GM12878 (cell line): ENCODE measurements at regions not wholly inside any gene's neighbourhood (a gene's known extent, or its start where the extent isn't known, plus 50 kb on each side); places are given as distances from the start of the nearest gene placed in this dataset.

ENCODE experiments used
- ATAC-seq: fragments of 200-7000 bp; cut with Tn5 transposase; 3 replicates; pipeline ENCODE4 v1.9.1; 2020; ENCODE audit warnings: mild to moderate bottlenecking, moderate library complexity
- BruUV-seq: library from RNA; stranded (reverse); fragments of 400-500 nt; replicated peaks from 2 replicates; lab custom pipeline; 2021; lab: Mats Ljungman, UMichigan
- CTCF ChIA-PET: fragments of 300-600 bp; sonication (Branson Sonifier 250); formaldehyde crosslinking; extraction: SDS; loops from one replicate; lab custom pipeline; 2021; ENCODE audit warnings: inconsistent platforms; lab: Yijun Ruan, JAX
- POLR2A ChIA-PET: fragments of 350-600 bp; formaldehyde crosslinking; extraction: SDS; loops from one replicate; lab custom pipeline; 2021; ENCODE audit warnings: inconsistent platforms; lab: Charles Lee
- RAD21 ChIA-PET: fragments of 300-600 bp; sonication (Branson Sonifier 250); formaldehyde crosslinking; loops from one replicate; lab custom pipeline; 2023; ENCODE audit warnings: antibody characterized with exemption; ENCODE audit not compliant: unreplicated experiment; lab: Charles Lee
- SMC1A ChIA-PET: fragments of 300-600 bp; sonication (Branson Sonifier 250); formaldehyde crosslinking; loops from one replicate; lab custom pipeline; 2023; ENCODE audit not compliant: unreplicated experiment, uncharacterized antibody; lab: Charles Lee
- DNase-seq: peaks from one replicate; pipeline ENCODE4 v3.0.0-alpha.2; 2011; ENCODE audit warnings: low read depth, low spot score
- FAIRE-seq: peaks from 3 replicates; lab custom pipeline; 2011; peaks lifted over from hg19 to GRCh38; lab: Jason Lieb, UNC
- H2AFZ ChIP-seq: 2 replicates; pipeline ENCODE4 v1.6.0; 2011; ENCODE audit warnings: low read depth, low read length, control low read depth; ENCODE audit not compliant: control insufficient read depth
- H3K27ac ChIP-seq: 2 replicates; pipeline ENCODE4 v1.5.1; 2011; ENCODE audit warnings: control low read depth; ENCODE audit not compliant: control insufficient read depth, insufficient read depth
- H3K27me3 ChIP-seq, 2 experiments: replicated peaks in 1 of 2; 2 replicates each; pipeline versions ENCODE4 v1.6.0 to v1.6.1; 2011; ENCODE audit warnings: low read length in 1 of 2; ENCODE audit not compliant: control insufficient read depth in 2 of 2, insufficient read depth in 2 of 2
- H3K36me3 ChIP-seq, 2 experiments: 2 replicates each; pipeline ENCODE4 v1.5.1; 2011; ENCODE audit warnings: low read length in 1 of 2; ENCODE audit not compliant: control insufficient read depth in 2 of 2, insufficient read depth in 2 of 2
- H3K4me1 ChIP-seq: 2 replicates; pipeline ENCODE4 v1.6.1; 2011; ENCODE audit warnings: mild to moderate bottlenecking, low read length, moderate library complexity, mixed read lengths; ENCODE audit not compliant: control insufficient read depth, insufficient read depth
- H3K4me2 ChIP-seq: 2 replicates; pipeline ENCODE4 v1.6.0; 2011; ENCODE audit warnings: control low read depth; ENCODE audit not compliant: control insufficient read depth, insufficient read depth
- H3K4me3 ChIP-seq: fragments of 200-600 bp; sonication (generic); 2 replicates; pipeline ENCODE4 v1.5.1; 2016
- H3K79me2 ChIP-seq: 2 replicates; pipeline ENCODE4 v1.6.0; 2011; ENCODE audit warnings: low read length; ENCODE audit not compliant: control insufficient read depth, insufficient read depth
- H3K9ac ChIP-seq: 2 replicates; pipeline ENCODE4 v1.8.0; 2011; ENCODE audit warnings: low read length, control low read depth, mixed read lengths; ENCODE audit not compliant: control insufficient read depth, insufficient read depth
- H3K9me3 ChIP-seq: replicated peaks from 3 replicates; pipeline ENCODE4 v1.5.1; 2011; ENCODE audit warnings: mild to moderate bottlenecking, low read length; ENCODE audit not compliant: control insufficient read depth, insufficient read depth
- H4K20me1 ChIP-seq: 2 replicates; pipeline ENCODE4 v1.6.0; 2011; ENCODE audit not compliant: control insufficient read depth, insufficient read depth
- CEBPB ChIP-seq, 2 experiments: fragments of 150-350 bp in 1 of 2; IDR thresholded peaks; 2 replicates each; pipeline ENCODE4 v1.6.1; 2012 to 2014; ENCODE audit warnings: low read depth in 2 of 2, low read length in 2 of 2, borderline replicate concordance in 1 of 2, inconsistent platforms in 1 of 2
- CEBPZ ChIP-seq: fragments of 150-350 bp; IDR thresholded peaks from 2 replicates; pipeline ENCODE4 v1.6.1; 2016; ENCODE audit warnings: low read depth, low read length
- GATAD2B ChIP-seq: fragments of 450-650 bp; conservative IDR thresholded peaks from 2 replicates; pipeline ENCODE4 v1.6.1; 2017; ENCODE audit warnings: low read depth, mild to moderate bottlenecking, moderate library complexity
- IKZF2 ChIP-seq, 2 experiments: fragments of 450-650 bp; IDR thresholded peaks; 2 replicates each; pipeline ENCODE4 v1.6.1; 2017; ENCODE audit warnings: mild to moderate bottlenecking in 2 of 2, moderate library complexity in 2 of 2
- JUNB ChIP-seq: IDR thresholded peaks from 2 replicates; pipeline ENCODE4 v1.6.1; 2016; ENCODE audit warnings: antibody characterized with exemption, mild to moderate bottlenecking
- MYB ChIP-seq: fragments of 150-350 bp; IDR thresholded peaks from 2 replicates; pipeline ENCODE4 v1.6.1; 2014; ENCODE audit warnings: mild to moderate bottlenecking, low read depth, low read length, borderline replicate concordance
- NR2C2 ChIP-seq: IDR thresholded peaks from 2 replicates; pipeline ENCODE4 v1.6.1; 2011; ENCODE audit warnings: borderline replicate concordance, low read depth; ENCODE audit not compliant: control insufficient read depth, insufficient read length
- RCOR1 ChIP-seq: conservative IDR thresholded peaks from 2 replicates; pipeline ENCODE4 v1.6.1; 2012; ENCODE audit warnings: low read depth, low read length, improper control_type of control experiment
- SIX5 ChIP-seq: IDR thresholded peaks from 2 replicates; pipeline ENCODE4 v1.6.1; 2011; ENCODE audit warnings: mild to moderate bottlenecking, low read depth, low read length, moderate library complexity; ENCODE audit not compliant: severe bottlenecking
- SKIL ChIP-seq: fragments of 450-650 bp; IDR thresholded peaks from 2 replicates; pipeline ENCODE4 v1.6.1; 2017; ENCODE audit warnings: mild to moderate bottlenecking, low read depth, inconsistent platforms; ENCODE audit not compliant: poor library complexity, severe bottlenecking
- TBL1XR1 ChIP-seq: IDR thresholded peaks from 2 replicates; pipeline ENCODE4 v1.6.1; 2012; ENCODE audit warnings: low read depth, low read length, improper control_type of control experiment
- USF1 ChIP-seq: IDR thresholded peaks from 2 replicates; pipeline ENCODE4 v1.6.1; 2011; ENCODE audit warnings: borderline replicate concordance, low read depth, mild to moderate bottlenecking, moderate library complexity, mixed read lengths, low read length; ENCODE audit not compliant: insufficient read depth; ENCODE audit errors: extremely low read length
- WGBS: methylation state at CpG from one replicate; pipeline ENCODE4 v1.1.6; 2016; ENCODE audit warnings: low lambda C conversion rate; ENCODE audit not compliant: insufficient replicate concordance, insufficient coverage; ENCODE audit errors: missing lambda C conversion rate; 5-methylcytosine and 5-hydroxymethylcytosine counted together
- in situ Hi-C: fragments of 300-500 bp; cut with MboI; formaldehyde crosslinking; loops from 9 replicates; pipeline ENCODE4 v1.14.3; 2018; ENCODE audit warnings: mixed read lengths
- intact Hi-C: fragments of 100-400 bp; cut with micrococcal nuclease; formaldehyde crosslinking; loops from one replicate; pipeline ENCODE4 v1.14.2; 2022; ENCODE audit not compliant: unreplicated experiment

GRCh38 chr7:126228356-126229061 is 1024.2 kb downstream of the GRM8 start:
- Histone ChIP-seq H3K27ac (no peak overlapping the region), H3K9me3 (no peaks in the 10 kb centered on the region; the same call in 2 of the 3 replicates), H3K4me3 (no peak overlapping the region), H3K4me2 (no peak overlapping the region), H3K27me3 (no peaks in the 10 kb centered on the region), H3K4me1 (no peaks in the 10 kb centered on the region), H3K36me3 (no peaks in the 10 kb centered on the region), H3K9ac (no peak overlapping the region), H3K79me2 (no peaks in the 10 kb centered on the region), H2AFZ (no peak overlapping the region), H4K20me1 (no peaks in the 10 kb centered on the region)
- no peak for FAIRE-seq
- ChIA-PET CTCF (no interaction called here), SMC1A (interaction anchor here (1.2 kb wide), 1 partner anchor 18 kb away, joined by 3 read pairs; no protein-coding TSS in a partner anchor), POLR2A (no interaction called here), RAD21 (no interaction called here)
- no TSS peak for BruUV-seq
- 57% methylated on average over 4 of the region's 4 CpGs for WGBS
- intact Hi-C loops: no loop called here
- ATAC-seq: no peak
- DNase-seq: no peak
- in situ Hi-C loops: no loop called here
- TF ChIP-seq RCOR1 (no peak), NR2C2 (no peak), TBL1XR1 (no peak), CEBPZ (no peak), SIX5 (no peak), SKIL (no peak), GATAD2B (no peak), IKZF2 (IDR thresholded peaks at IDR 0.05) (no peak), USF1 (no peak), JUNB (no peak), CEBPB (IDR thresholded peaks at IDR 0.05; ENCODE audit: borderline replicate concordance in 1 of 2, low read depth in 2 of 2, low read length in 2 of 2) (no peak), MYB (no peak)
